GM19023 (cell line): ENCODE measurements at regions not wholly inside any gene's neighbourhood (a gene's known extent, or its start where the extent isn't known, plus 50 kb on each side); places are given as distances from the start of the nearest gene placed in this dataset.
"Not testable (repeated sequence)": the region's sequence is repeated elsewhere in the genome, so short reads cannot be mapped to it uniquely, and the experiment has no call there.

ENCODE experiments used
- ATAC-seq: cut with Tn5 transposase; IDR thresholded peaks from one replicate; pipeline ENCODE4 v1.9.1; 2021; ENCODE audit warnings: mild to moderate bottlenecking, moderate library complexity; ENCODE audit not compliant: unreplicated experiment

DNA sequence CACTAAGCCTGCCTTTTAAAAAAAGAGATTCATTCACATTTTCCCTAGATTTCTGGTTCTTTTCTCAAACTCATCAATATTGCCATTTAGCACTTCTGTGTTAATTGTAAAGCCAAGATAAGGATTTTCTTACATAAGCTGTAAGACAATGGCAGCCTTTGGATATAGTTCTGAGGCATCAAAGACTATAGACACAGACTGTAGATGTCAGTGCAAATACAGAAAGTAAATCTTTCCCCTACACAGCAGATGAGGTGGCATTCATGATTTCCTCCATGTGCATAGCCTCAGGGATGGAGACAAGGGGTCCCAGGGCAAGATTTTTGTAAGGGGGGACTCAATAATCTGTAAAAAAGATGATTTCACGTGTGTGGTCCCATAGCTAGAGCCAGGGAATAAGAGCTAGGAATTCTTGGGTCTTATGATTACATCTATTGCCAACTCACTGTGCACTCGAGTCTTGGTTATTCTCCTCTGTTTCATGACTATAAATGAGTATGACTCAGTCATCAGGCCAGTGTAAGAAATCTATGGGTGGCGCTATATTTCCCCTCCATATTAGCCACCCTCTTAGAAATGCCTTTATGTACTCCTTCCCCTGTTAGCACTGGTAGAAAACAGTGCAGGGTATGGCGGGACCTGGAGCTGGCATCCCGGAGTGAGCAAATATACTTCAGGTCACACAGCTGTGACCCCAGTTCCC, 207.5 kb downstream of the EXOC5 start:
- no peak for ATAC-seq

DNA sequence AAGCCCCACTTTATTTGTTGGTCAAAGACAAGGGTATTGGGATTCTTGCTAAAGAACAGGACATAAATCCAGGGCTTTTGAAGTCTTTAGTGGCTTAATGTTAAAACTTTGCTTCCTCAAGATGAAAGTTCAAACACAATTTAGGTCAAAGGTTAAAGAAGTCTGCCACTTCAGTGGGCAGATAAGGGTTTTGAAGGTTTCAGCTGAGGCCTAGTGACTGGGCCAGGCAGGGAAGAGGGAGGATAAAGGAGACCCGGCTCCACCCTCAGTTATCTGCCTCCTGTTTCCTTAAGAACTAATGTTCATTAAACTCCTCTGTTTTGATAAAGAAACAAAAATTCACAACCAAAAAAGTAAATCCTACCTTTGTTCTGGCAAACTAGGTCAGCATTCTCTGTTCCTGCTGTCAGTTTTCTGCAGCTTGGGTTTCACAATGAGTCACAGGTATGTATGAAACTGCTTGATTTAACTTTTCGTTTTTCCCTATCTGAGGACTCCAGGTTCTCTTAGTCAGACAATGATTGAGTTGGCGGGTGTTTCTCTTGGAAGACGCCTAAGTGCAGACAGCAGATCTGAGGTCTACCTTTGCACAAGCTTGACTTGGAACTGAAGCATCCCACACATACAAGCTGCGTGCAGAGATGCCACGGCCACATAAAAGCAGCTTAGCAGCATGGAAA, 208.3 kb downstream of the EXOC5 start:
- peak; percentile 93 for ATAC-seq

DNA sequence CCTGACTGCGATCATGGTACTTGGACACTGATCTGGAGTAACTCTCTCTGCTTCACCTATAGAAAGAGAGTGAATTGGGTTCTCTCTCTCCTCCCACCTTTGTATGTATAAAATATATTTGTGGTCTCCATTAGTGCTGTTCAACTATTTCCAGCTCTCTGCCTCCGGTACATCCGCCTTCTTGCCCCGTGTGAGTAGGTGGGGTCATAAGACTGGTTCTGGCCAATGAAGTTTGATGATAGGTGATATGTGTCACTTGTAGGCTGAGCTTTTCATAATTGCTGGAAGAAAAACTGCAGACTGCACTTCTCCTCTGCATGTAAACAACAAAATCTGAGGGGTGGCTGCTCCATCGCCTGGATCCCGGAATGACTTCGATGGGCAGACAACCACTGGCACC, 210.4 kb downstream of the EXOC5 start:
- no peak for ATAC-seq

DNA sequence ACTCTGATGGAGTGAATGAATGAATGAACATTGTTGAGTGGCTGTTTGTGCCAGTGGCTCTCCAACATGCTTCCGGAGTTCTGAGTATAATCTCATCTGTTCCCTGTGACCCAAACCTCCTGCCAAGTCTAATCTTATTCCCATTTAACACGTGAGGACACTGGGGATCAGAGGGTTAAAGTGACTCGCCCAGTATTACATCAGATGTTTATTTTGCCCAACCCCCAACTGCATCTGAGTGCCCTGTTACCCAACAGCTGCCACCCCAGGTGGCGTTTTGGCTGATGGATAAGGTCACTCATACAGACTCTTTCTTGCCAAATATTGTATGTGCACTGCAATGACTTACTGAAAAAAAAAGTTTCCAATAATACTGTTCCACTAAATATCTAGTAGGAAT, 210.9 kb downstream of the EXOC5 start:
- no peak for ATAC-seq

DNA sequence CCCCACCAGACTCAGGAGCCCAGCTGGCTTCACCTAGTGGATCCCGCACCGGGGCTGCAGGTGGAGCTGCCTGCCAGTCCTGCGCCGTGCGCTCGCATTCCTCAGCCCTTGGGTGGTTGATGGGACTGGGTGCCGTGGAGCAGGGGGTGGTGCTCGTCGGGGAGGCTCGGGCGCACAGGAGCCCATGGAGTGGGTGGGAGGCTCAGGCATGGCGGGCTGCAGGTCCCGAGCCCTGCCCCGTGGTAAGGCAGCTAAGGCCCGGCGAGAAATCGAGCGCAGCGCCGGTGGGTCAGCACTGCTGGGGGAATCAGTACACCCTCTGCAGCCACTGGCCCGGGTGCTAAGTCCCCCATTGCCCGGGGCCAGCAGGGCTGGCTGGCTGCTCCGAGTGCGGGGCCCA, 212.2 kb downstream of the EXOC5 start:
- ATAC-seq = not testable (repeated sequence)

DNA sequence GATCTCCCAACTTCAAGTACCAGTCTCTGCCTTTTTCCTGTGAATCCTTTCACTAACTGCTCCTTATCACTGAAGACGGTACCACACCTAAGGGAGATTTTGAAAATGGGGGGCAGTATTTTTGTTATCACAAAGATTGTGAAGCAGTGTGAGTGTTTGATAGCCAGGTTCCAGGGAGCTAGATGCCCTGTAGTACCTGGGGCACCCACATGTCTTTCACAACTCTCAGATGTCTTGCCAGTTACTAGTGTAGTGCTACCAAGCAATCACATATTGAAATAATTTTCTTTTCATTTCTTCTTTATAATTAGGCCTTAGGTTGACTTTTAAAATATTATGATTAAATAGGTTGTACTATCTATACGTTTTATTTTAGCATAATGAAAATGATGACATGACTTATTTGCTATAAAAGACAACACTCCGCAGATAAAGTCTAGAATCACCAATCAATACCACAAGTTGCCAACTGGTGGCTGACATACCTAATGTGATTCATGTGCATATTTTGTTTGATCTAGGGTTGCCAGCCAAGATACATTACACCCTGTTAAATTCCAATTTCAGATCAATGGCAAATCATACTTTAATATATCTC, 215.9 kb downstream of the EXOC5 start:
- no peak for ATAC-seq

DNA sequence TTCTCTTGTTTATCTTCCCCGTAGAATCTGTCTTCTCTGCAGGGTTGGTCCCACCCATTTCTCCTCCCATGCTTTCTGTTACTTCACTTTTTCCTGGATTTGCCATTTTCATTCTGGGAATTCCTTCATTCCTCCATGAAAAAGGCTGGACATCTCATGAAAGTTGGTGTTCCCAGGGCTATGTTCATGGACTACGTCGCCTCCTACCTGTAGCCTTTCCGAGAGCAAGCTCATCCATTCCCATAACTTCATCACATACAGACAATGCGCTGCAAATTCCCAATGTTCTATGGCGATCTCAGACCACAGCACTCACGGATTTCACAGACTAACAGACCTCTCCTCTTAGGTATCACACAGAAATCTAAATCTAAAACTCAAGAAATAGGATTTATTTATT, 217.1 kb downstream of the EXOC5 start:
- ATAC-seq = no peak

DNA sequence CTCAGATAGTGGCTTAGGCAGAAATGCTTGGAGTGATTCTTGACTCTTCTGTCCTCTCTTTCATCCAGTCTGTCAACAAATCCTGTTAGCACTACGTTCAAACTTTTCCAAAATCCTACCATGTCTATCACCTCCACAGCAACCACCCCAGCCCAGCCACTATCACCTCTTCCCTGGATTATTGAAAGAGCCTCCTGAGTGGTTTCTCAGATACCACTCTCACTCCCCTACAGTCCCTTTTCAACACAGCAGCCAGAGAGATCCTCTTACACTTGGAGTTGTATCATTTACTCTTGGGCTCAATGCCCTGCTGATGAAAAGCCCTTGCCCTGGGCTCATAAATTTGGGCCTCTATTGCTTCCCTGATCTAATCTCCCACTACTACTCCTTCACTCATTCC, 218.9 kb downstream of the EXOC5 start:
- ATAC-seq = no peak

DNA sequence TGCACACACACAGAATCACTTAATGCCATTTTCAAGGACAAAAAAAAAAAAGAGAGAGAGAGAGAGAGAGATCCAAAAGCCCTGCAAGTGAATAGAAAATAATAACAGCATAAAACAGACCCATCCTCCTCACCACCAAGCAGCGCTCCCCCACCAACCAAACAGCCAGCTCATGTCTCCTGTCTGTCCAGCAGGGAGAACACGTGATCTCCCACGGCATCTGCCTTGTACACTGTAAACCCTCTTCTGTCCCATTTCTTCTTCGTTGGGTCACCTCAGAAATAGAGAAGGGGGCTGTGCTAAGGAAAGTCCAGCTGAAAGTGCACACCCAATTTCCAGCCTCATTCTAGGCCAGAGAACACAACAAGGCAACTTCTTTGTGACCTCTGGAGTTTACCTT, 222.5 kb downstream of the EXOC5 start:
- no peak for ATAC-seq

DNA sequence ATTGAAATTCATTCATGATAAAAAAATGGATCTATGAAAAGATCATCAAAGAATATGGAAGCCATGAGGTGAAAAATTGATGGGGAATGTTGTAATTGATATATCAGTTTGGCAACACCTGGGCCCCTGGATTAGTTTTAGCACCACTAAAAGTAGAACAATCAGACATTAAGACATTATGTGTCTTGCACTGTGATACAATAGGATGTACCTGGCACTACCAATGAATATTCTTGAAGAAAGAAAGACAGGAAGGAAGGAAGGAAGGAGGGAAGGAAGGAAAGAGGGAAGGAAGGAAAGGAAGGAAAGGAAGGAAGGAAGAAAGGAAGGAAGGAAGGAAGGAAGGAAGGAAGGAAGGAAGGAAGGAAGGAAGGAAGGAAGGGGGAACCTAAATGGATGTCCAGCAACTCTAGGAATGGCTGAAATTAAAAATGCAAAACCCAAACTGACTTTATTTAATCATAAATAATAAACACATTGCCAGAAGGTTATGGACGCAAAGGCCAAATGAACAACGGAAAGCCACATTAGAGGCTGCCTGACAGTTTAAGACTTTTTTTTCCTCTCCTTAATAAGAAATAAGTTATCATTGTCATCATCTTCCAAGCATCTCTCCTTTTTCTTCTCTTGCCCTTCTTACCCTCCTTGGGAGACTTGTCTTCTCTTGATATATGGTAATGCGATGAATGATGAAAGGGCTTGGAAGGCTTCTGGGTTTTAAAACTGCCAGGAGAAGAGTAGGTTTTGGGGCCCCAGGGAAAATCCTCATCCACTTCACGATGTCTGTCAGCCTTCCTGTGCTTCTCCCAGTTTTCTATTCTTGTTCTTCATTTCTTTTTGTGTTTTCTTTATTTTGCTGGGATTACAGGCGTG, 224.4 kb downstream of the EXOC5 start:
- ATAC-seq = not testable (repeated sequence)

DNA sequence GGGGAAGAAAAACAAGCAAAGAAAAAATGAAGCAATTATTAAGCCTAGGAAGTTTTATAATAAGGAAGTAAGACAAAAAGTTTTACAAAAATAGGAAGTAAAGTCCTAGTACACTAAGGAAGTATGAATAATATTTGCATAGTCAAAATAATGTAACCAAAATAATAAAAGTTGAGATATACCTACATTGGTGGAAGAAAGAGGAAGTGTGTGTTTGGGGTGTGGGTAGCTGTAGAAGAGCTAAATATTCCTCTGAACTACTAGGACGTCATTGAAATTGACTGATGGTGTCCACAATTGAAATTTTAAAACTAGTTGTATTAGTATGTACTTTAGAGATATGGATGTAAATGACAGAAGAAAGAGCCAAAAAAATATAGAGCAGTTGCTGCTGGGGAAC, 228.4 kb upstream of the OTX2 start:
- ATAC-seq = no peak

DNA sequence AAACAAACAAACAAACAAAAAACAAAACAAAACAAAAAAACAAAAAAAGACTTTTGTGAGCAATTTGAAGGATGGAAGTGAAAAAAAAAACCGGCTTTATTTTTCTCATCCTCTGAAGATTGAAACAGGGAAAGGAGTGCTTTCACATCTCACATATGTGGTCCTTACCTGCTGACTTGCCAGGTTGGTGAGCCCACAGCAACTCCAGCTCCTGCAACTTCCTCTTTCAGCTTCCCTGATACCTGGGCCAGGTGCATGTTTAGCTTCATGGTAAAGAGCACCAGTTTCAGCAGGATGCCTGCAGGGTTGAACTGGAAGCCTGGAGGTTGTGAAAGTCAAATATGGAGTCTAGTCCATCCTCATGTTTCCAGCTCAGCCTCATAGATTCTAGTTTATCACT, 221.2 kb upstream of the OTX2 start:
- no peak for ATAC-seq

DNA sequence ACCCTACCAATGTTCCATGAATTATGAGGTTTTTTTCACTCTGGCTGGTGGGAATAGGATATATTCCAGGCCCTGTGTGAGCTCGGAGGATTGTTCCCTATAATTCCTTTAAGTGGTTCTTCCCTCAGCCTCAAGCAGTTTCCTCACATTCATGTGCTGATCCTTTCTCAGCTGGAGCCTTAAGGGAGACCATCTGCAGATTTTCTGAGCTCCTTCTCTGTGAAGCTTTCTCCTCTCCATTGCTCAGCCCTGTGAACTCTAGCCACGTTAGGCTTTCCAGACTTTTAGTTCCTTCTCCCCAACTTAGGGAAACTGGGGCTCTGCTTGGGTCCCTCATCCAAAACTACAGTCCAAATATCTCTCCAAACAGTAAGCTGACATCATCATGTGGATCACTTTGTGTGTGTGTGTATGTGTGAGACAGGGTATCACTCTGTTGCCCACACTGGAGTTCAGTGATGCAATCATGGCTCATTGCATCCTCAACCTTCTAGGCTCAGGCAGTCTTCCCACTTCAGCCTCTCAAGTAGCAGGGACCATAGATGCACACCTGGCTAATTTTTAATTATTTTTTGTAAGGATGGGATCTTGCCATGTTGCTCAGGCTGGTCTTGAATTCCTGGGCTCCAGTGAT, 219.5 kb upstream of the OTX2 start:
- no peak for ATAC-seq

DNA sequence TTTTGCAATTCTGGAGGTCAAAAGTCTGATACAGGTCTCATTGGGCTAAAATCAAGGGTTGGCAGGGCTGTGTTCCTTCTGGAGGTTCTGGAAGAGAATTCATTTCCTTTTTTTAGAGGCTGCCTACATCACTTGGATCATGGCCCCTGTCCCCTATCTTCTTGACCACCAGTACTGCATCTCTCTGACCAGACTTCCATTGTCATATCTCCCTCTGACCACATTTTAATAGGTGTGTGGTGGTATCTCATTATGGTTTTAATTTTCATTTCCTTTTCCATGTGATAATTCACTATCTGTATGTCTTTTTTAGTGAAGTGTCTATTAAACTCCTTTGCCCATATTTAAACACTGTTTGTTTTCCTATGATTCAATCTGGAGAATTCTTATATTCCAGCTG, 215.2 kb upstream of the OTX2 start:
- ATAC-seq = no peak

DNA sequence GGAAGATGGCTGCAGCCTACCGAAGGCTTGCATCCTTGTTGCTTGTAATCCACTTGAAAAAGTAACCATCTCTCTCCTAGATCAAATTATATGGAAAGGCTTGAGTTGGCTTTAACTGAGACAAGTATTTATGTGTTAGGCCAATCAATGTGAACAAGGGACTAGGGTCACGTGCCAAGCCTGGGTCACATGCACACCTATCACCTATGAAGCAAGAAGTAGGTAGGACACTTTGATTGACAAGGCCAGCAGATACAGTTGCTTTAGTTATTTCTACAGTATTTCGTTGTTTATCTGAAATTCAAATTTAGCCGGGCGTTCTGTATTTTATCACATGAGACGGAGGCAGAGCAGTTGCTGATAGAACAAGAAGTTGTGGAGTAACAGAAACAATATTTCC, 212.3 kb upstream of the OTX2 start:
- no peak for ATAC-seq

DNA sequence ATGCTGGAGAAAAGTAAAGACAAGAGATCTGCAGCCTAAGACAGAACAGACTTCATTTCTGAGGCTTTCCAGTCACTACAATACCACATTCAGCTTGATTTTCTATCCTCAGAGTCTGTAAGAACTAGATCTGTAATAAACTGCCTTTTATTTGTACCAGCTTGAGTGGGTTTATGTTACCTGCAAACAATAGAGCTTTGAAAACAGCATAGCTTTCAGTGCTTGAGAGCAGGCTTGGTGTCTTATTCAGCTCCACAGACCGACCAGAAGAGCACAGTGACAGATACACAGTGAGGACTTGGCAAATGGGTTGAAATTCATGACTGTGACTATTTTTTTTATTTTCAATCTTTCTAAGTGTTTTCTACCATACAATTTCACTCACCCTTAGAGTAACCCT, 207.8 kb upstream of the OTX2 start:
- ATAC-seq = no peak

DNA sequence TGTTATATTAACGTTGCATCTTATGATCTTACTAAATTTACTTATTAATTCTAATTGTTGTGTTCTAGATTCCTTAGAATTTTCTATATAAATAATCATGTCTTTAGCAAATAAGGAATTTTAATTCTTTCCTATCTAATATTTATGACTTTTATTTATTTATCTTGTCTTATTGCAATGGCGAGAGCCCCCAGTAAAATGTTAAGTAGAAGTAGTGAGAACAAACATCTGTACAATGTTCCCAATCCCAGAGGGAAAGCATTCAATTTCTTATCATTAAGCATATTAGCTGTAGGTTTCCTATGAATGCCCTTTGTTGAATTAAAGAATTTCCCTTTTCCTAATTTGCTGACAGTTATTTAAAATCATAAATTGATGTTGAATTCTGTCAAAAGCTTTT, 203.7 kb upstream of the OTX2 start:
- no peak for ATAC-seq

DNA sequence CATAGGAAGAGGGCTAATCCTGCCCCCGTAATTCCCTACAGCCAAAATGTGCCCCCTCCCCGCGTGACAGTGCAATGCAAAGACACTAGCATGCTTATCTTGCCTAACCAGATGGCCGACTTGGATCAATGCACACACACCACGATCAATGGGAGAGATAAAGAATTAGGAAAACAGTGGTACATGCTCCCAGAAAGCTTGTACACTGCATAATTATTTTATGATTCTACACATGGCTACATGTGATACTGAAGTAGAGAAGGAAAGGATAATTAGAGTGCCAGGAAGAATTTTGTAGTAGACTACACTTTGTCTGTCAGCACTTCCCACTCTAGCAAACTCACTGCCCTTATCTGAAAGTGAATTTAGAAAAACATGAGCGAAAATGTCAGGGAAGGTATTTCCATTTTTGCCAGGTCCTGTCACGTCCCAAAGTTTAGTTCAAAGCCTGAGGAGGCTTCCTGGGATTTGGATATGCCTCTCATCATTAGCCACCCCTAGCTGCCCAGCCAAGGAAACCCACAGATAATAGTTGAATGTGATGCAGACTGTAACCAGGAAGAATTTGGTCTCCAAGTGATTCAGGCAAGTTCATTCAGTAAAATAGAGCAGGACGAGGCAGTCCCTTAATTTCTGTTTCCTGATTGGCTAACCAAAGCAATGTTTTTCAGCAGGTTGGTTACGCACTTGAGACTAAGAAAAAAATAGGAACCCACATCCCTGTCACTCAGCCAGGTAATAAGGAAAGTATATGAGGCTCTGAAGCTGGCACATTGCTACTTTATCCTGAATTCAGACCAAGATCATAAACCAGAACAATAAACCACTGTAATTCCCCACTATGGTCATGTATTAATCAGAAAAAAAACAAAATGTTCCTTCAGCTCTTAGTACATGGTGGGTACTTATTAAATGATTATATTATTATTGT, 199.6 kb upstream of the OTX2 start:
- no peak for ATAC-seq

DNA sequence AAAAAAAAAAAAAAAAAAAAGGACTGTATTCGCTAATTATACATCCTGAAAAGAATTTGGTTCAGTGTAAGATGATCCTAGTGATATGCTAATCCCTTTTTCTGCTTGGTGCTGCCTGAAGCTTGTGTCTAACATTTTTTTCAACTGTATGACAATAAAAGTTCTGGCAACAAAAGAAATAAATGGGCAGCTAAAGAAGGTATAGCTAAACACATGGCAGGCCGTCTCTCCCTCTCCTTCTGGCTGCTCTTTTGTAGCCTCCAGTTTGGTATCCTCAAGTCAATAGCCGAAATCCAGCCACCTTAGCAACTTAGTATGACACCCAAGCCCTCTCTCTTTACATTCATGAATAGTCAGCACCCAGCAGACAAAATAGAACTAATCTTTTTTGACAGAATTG, 198.3 kb upstream of the OTX2 start:
- no peak for ATAC-seq

DNA sequence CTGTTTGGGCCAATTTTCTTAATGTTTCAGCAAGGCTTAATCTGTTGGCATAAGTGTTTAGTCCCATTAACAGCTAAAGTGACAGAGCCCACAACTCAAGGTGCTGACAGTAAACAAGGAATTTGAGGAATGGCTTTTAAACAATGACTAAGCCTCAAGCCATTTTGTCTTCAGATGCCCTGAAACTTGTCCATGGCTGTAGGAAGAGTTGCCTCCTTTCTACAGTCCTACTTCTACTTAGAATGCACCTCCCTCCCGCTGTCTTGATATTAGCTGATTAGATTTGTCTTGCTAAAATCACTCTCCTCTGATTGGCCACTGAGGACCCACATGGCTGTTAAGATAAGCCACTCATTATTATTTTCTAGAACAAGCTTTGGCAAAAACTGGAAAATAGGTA, 188.4 kb upstream of the OTX2 start:
- ATAC-seq = no peak
